ENCODE measurements at regions not wholly inside any gene's neighbourhood (a gene's known extent, or its start where the extent isn't known, plus 50 kb on each side); places are given as distances from the start of the nearest gene placed in this dataset.
"Not testable (repeated sequence)": the region's sequence is repeated elsewhere in the genome, so short reads cannot be mapped to it uniquely, and the experiment has no call there.

DNA sequence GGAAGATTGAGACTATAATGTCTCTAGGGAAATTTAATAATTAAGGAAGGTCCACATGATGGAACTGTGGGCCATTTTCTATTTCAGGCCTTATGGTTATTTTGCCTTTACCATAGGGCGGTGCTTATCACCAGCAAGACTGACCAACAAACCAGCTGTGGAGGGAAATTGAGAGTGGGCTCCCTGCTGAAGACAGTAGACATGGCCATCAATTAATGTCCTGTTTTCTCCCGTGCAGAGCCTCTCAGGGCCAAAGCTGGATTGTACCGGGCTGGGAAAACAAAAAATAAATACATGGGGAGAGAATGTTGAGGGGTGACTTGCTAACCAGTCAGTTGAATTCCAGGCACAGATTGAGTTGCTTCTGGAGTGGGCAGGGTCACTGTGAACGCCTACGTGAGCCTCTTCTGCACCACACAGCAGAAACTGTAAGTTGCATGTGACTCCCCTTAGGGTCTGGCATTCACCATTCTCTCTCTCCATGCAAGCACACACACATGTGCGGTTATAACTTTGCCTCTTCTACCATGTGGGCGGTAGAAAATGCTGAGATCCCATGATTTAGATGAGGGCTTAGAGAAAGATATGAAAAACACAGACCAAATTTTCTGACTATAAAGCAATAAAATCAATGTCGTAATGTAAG, 128.5 kb downstream of the COPS8 start:
- DNase-seq = no peak

GRCh38 chr2:237214963-237215362, 129.3 kb downstream of the COPS8 start:
- DNase-seq = no peak

DNA sequence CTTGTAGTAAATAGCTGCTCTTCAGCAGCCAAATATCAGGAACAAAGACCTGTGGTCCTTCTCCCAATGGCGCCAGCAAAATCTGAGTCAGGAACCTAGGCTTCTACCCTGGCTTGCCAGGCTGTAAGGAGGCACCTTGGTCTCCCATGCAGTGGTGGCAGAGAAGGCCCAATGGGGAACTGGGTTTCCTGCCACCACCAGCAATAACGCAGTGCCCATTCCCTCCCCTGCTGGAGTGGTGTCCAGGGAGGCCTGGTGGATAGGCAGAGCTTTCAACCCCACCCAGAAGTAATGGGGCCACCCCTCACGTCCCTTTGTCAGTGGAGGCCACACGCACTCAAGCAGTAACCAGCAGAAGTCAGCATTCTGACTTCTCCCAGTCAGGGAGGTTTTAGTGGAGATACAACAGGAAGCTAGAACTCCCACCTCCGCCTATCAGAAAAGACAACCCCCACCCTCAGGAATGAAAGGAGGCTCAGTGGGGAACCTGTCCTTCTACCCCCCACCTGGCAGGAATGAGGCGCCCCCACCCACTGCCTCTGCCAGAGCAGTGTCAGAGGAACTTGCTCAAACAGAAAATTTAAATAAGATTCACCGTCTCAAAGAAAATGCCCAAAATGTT, 132.4 kb downstream of the COPS8 start:
- DNase-seq = no peak

GRCh38 chr2:237218756-237219155, 133.1 kb downstream of the COPS8 start:
- no peak for DNase-seq

DNA sequence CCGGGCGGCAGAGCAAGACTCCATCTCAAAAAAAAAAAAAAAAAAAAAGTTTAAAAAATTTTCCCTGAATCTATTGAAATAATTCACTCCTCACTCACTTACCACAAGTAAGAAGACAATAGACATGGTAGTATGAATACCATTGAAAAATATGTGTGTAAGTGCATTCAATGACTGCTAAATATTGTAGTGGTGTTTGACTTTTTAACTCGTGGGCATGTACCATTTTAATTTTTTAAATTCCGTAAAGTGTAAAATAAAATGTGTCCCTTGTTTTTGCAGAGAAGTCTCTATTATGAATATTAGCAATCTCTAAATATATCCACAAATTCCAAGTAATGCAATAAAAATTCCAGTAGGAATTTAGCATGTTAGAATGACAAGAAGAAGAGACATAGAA, 134.1 kb downstream of the COPS8 start:
- DNase-seq = no peak

GRCh38 chr2:237221443-237221842, 135.8 kb downstream of the COPS8 start:
- no peak for DNase-seq

GRCh38 chr2:237222178-237222577, 136.5 kb downstream of the COPS8 start:
- no peak for DNase-seq

DNA sequence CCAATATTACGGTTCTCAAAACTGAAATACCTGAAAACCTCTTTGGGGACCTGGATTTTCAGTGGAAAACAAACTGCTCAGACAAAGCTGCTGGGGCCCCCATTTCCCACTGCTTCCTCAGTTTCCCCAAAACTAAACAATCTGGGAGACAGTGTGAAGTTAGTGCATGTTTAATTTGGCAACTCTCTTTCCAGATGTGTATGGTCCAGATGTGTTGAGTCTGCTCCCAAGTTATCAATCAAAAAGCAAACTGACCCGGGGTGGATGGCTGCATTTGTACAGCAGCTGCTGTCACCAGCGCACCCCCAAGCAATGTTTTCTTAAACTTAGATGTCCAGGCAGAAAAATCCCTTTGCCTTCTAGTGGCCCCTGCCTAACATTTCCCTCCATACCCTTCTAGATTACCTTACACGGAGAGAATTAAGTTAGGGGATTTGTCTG, 136.9 kb downstream of the COPS8 start:
- no peak for DNase-seq

GRCh38 chr2:237223201-237223861, 137.6 kb downstream of the COPS8 start:
- no peak for DNase-seq

GRCh38 chr2:237227190-237227589, 141.5 kb downstream of the COPS8 start:
- no peak for DNase-seq

GRCh38 chr2:237227592-237228280, 142.0 kb downstream of the COPS8 start:
- no peak for DNase-seq

DNA sequence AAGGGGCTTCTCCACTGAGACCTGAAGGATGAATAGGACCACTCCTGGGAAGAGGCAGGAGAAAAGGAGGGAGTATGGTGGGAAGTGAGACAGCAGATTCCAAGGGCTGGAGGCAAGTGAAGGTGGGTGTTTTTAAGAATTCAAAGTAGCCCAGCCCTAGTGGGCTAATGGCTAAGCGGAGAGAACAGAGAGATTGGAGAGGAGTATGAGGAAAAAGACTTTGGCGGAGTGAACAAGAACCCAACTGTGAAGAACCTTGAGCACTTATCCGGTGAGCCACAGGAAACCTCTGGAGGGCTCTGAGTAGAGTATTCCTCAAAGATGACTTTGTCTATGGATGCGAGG, 142.6 kb downstream of the COPS8 start:
- no peak for DNase-seq

DNA sequence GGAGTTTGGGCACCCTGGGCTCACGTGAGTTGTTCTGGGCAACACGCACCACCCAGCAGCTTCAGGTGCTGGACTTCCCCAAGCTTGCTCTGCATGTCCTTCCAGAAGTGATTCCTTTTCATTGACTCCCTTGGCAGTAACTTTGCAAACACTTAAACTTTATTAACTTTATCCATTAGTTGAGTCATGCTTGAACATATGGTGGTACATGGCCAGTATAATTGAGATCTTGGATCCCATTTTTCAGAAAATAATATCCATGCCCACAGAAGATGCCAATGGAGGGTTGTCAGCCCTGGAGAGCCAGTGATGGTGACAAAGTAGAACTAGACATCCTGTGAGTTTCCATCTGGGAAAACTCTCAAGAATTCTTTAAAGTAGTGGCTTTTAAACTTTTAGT, 144.2 kb downstream of the COPS8 start:
- DNase-seq = no peak

- no peak for DNase-seq
Measured at GRCh38 chr2:237230355-237230754, 144.7 kb downstream of the COPS8 start.

DNA sequence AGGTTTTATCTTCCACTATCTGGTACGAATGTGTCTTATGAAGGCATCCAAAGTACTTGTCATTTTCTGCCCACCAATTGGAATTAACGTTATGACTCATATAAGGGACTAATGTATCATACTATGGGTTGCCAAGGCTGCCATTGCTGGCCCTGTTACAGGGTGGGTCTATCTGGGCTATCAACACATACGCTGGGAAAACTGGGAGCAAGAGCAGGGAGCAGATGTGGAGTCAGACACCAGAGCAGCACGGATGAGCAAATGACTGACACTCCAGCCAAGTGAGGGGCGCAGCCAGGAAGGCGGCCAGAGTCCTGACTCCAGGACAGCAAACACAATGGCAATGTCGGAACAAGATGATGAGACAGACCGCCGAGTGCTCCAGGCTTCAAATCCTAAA, 145.9 kb downstream of the COPS8 start:
- no peak for DNase-seq

- DNase-seq = no peak
Measured at GRCh38 chr2:237232166-237232565, 146.5 kb downstream of the COPS8 start.

DNA sequence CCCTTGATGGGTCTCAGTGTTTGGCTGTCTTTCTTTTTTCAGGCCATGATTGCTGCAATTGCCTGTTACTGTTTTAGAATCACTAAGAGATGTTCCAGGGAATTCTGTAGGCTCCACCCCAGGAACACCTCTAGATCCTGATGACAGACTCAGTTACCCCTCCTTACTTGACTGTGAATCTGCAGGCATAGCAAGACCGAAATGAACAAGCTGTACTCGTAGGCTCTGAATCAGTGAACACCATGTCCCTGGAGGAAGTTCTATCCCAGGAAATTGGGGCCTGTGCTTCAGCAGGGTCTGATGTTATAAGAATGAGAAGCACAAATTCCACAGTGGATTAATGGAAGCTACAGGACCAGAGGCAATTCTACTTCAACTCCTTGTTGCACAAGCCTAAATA, 148.6 kb downstream of the COPS8 start:
- DNase-seq = no peak

DNA sequence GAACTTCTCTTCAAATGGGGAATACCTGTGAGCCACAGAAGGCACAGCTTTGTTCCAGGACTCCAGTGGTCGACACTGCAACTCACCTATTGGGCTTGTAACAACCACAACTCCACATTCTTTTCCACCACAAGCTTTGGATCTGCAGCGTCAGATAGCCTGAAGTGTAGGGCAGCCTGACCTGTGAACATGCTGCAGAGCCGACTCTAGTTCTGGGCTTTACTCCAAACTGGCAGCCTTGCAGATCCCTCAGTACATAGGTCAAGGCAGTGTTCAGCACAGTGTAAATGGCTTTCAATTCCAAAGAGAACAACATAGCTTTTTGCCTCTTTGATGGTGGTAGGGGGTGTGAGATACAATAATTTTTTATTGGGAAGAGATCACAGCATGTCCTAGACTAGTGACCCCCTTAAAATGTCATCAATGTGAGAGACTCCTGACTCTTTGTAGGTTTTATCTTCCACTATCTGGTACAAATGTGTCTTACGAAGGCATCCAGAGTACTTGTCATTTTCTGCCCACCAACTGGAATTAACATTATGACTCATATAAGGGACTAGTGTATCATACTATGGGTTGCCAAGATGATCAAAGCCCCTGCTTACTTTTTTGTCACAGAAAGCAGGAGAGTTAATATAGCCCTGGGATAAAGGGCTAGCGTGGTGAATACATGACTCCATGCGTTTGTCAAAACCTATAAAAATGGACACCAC, 149.8 kb downstream of the COPS8 start:
- DNase-seq = peak in 5 of 51 donors; percentile 2 to 18 (median 4)

- DNase-seq = no peak
Measured at GRCh38 chr2:237236188-237236587, 150.5 kb downstream of the COPS8 start.

DNA sequence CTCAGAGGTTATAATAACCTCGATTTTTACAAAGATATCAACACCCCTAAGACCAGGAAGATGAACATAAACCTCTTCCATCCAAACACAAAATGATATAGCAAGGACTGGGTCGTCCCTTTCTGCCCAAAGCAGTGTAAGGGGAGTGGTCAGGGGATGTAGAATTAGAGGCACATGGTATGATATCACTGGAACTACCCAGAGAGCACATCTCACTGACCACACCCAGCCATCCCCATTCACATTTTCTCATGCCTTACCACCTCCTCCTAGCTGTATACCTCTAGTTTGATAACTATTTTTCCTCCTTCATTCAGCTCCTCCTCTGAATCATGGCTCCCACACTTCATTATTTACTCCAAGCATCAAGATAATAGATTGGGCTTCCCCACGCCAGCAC, 152.6 kb downstream of the COPS8 start:
- no peak for DNase-seq

- DNase-seq = no peak
Measured at GRCh38 chr2:237240252-237240651, 154.6 kb downstream of the COPS8 start.

GRCh38 chr2:237240868-237241267, 155.2 kb downstream of the COPS8 start:
- DNase-seq = not testable (repeated sequence)

Measured in hypothalamus (tissue), 51 donors.